ENCODE measurements at regions not wholly inside any gene's neighbourhood (a gene's known extent, or its start where the extent isn't known, plus 50 kb on each side); places are given as distances from the start of the nearest gene placed in this dataset.

DNA sequence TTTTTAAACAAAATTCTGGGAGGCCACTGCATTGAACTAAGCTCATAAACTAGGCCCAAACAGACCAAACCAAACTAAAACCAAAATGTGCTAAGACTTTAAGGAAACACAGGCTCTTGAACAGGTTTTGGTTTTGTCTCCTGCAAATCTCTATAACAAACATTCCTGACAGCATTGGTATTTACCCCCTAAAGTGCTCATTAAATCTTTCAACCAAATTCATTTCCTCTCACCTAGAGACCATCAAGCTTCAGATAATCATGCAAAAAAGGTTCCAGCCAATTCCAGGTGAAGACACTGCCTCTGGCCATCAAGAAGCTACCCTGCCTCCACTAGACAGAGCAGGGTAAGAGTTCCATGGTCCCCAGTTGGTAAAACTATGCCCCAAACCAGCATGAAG is 951.2 kb upstream of the MIR17HG start:
- no peak for DNase-seq (ENCODE audit: low spot score)
- TF ChIP-seq, protein P1, sequence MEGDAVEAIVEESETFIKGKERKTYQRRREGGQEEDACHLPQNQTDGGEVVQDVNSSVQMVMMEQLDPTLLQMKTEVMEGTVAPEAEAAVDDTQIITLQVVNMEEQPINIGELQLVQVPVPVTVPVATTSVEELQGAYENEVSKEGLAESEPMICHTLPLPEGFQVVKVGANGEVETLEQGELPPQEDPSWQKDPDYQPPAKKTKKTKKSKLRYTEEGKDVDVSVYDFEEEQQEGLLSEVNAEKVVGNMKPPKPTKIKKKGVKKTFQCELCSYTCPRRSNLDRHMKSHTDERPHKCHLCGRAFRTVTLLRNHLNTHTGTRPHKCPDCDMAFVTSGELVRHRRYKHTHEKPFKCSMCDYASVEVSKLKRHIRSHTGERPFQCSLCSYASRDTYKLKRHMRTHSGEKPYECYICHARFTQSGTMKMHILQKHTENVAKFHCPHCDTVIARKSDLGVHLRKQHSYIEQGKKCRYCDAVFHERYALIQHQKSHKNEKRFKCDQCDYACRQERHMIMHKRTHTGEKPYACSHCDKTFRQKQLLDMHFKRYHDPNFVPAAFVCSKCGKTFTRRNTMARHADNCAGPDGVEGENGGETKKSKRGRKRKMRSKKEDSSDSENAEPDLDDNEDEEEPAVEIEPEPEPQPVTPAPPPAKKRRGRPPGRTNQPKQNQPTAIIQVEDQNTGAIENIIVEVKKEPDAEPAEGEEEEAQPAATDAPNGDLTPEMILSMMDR (IDR thresholded peaks at IDR 0.05; ENCODE audit: extremely low read depth, missing control alignments): no peak

DNA sequence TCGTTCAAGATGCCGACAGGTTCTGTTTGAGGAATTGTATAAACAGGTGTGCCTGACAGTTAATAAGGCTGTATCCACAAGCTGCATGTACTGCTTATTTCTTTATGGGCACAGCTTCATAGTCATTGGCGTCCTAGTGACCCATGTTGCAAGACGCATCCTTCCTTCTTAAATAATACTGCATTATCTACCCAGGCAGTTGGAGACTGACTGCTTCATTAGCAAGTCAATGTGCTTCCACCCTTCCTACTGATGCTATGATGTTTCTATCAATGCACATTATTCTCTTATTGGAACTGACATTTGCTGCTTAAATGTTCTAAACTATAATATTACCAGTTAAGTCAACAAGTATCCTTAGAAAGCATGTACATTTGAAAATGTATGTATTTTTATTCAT is 950.0 kb upstream of the MIR17HG start:
- DNase-seq (ENCODE audit: low spot score): no peak
- TF ChIP-seq, protein P1 (IDR thresholded peaks at IDR 0.05; ENCODE audit: extremely low read depth, missing control alignments): no peak

GRCh38 chr13:90400372-90400771 is 947.1 kb upstream of the MIR17HG start:
- TF ChIP-seq, protein P1 (IDR thresholded peaks at IDR 0.05; ENCODE audit: extremely low read depth, missing control alignments): no peak
- DNase-seq (ENCODE audit: low spot score): no peak

DNA sequence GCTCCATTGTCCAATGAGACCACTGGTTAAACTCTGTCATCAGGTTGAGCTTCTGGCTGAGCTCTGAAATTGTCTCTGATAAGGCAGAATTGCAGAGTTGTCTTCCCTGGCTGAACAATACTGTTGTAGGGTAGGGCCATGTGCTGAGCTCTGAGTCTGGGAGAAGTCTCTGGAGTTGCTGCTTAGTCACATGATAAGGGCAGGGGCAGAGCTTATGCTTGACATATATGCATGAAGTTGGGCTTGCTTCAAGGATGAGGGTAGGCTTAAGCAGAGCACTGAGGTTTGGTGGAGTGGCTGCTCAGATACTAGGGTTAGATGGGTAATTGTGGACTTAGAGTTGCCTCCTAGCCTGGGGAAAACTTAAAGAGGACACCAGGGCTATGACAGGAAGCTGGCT is 946.3 kb upstream of the MIR17HG start:
- DNase-seq (ENCODE audit: low spot score): no peak
- TF ChIP-seq, protein P1 (IDR thresholded peaks at IDR 0.05; ENCODE audit: extremely low read depth, missing control alignments): no peak

DNA sequence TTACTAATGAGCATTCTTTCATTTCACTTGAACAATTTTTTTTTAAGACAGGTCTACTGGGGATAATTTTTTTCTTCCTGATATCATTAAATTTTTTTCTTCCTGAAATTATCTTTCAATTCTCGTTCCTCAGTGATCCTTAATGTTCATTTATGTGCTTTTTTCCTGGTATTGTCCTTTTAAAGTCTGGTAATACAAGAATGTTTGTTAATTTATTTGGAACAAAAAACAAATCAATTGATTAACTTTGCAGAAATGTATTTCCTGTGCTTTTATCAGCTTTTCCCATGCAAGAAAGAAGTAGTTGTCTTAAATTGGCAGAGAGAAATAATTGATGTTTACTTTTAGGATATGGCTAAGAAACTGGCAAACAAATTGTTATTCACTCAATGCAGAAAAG is 945.4 kb upstream of the MIR17HG start:
- no peak for DNase-seq (ENCODE audit: low spot score)
- TF ChIP-seq, protein P1 (IDR thresholded peaks at IDR 0.05; ENCODE audit: extremely low read depth, missing control alignments): no peak

GRCh38 chr13:90402613-90403012 is 944.9 kb upstream of the MIR17HG start:
- TF ChIP-seq, protein P1 (IDR thresholded peaks at IDR 0.05; ENCODE audit: extremely low read depth, missing control alignments): no peak
- no peak for DNase-seq (ENCODE audit: low spot score)

- DNase-seq (ENCODE audit: low spot score): no peak
- TF ChIP-seq, protein P1 (IDR thresholded peaks at IDR 0.05; ENCODE audit: extremely low read depth, missing control alignments): no peak
Observed at GRCh38 chr13:90403330-90404082, 944.0 kb upstream of the MIR17HG start.
